Astrocyte of the cerebellum (primary cell): ENCODE measurements at regions not wholly inside any gene's neighbourhood (a gene's known extent, or its start where the extent isn't known, plus 50 kb on each side); places are given as distances from the start of the nearest gene placed in this dataset.

Experiments
- DNase-seq: peaks from one replicate; pipeline ENCODE4 v3.0.0-alpha.2; 2011; ENCODE audit warnings: low read depth
- H3K4me3 ChIP-seq: 2 replicates; pipeline ENCODE4 v1.5.1; 2011; ENCODE audit warnings: mild to moderate bottlenecking, low read depth, low read length, moderate library complexity
- CTCF ChIP-seq: IDR thresholded peaks from 2 replicates; pipeline ENCODE4 v1.5.1; 2012; ENCODE audit warnings: low read length, low read depth, moderate library complexity, mild to moderate bottlenecking; ENCODE audit errors: missing control alignments
- in situ Hi-C: cut with HindIII; loops from 2 replicates; pipeline ENCODE4 v1.10.0; 2017; ENCODE audit warnings: low sequenced_read_pairs

- no peak for DNase-seq
- H3K4me3 ChIP-seq = no peak overlapping the region
- in situ Hi-C loops = no loop called here
- no peak for TF ChIP-seq CTCF
These were observed 971.8 kb upstream of the ACVR2A start for GRCh38 chr2:146873056-146873455.

- H3K4me3 ChIP-seq = no peak overlapping the region
- TF ChIP-seq CTCF = no peak
- DNase-seq = no peak
- in situ Hi-C loops = no loop called here
These were observed 974.1 kb upstream of the ACVR2A start for GRCh38 chr2:146870691-146871090.

- no peak for TF ChIP-seq CTCF
- H3K4me3 ChIP-seq = no peak overlapping the region
- DNase-seq = no peak
- in situ Hi-C loops = no loop called here
These were observed 975.5 kb upstream of the ACVR2A start for GRCh38 chr2:146869328-146869727.

GRCh38 chr2:146868051-146868450 is 976.8 kb upstream of the ACVR2A start:
- TF ChIP-seq CTCF = no peak
- no peak overlapping the region for H3K4me3 ChIP-seq
- DNase-seq = no peak
- in situ Hi-C loops = no loop called here

- no peak for DNase-seq
- in situ Hi-C loops = no loop called here
- no peak for TF ChIP-seq CTCF
- no peak overlapping the region for H3K4me3 ChIP-seq
These were observed 977.3 kb upstream of the ACVR2A start for GRCh38 chr2:146867477-146867986.

GRCh38 chr2:146853741-146854444 is 990.9 kb upstream of the ACVR2A start:
- no peak for TF ChIP-seq CTCF
- in situ Hi-C loops = no loop called here
- no peak overlapping the region for H3K4me3 ChIP-seq
- peak; percentile 6 for DNase-seq
